SH-SY5Y (cell line): ENCODE measurements at regions not wholly inside any gene's neighbourhood (a gene's known extent, or its start where the extent isn't known, plus 50 kb on each side); places are given as distances from the start of the nearest gene placed in this dataset.

Source experiments
- GATA2 ChIP-seq: IDR thresholded peaks from 2 replicates; pipeline ENCODE4 v1.6.1; 2011; ENCODE audit warnings: mild to moderate bottlenecking, low read depth, low read length
- GATA3 ChIP-seq: IDR thresholded peaks from 2 replicates; pipeline ENCODE4 v1.6.1; 2011; ENCODE audit warnings: low read depth, mild to moderate bottlenecking, low read length, moderate library complexity

- TF ChIP-seq GATA3 (no peak), GATA2 (no peak)
Measured at GRCh38 chr2:133657591-133657990, 89.3 kb upstream of the NCKAP5 start.
